CD4-positive, alpha-beta T cell treated with Interleukin-15 for 4 hours (primary cell): ENCODE measurements at regions not wholly inside any gene's neighbourhood (a gene's known extent, or its start where the extent isn't known, plus 50 kb on each side); places are given as distances from the start of the nearest gene placed in this dataset.
"Not testable (repeated sequence)": the region's sequence is repeated elsewhere in the genome, so short reads cannot be mapped to it uniquely, and the experiment has no call there.

Experiments used
- DNase-seq: peaks from one replicate; pipeline ENCODE4 v3.0.0-alpha.2; 2020; ENCODE audit warnings: low spot score

GRCh38 chr6:14571001-14571400 is 453.4 kb downstream of the CD83 start:
- DNase-seq: no peak

GRCh38 chr6:14571746-14572145 is 454.2 kb downstream of the CD83 start:
- no peak for DNase-seq

- no peak for DNase-seq
Measured at GRCh38 chr6:14573267-14573666, 455.7 kb downstream of the CD83 start.

GRCh38 chr6:14573703-14574290 is 456.2 kb downstream of the CD83 start:
- no peak for DNase-seq

- DNase-seq: no peak
Measured at GRCh38 chr6:14575961-14576360, 458.4 kb downstream of the CD83 start.

GRCh38 chr6:14578994-14579393 is 461.4 kb downstream of the CD83 start:
- DNase-seq: no peak

GRCh38 chr6:14582749-14583148 is 465.2 kb downstream of the CD83 start:
- DNase-seq: no peak

GRCh38 chr6:14583826-14584225 is 466.3 kb downstream of the CD83 start:
- DNase-seq: no peak

GRCh38 chr6:14584450-14584849 is 466.9 kb downstream of the CD83 start:
- DNase-seq: no peak

GRCh38 chr6:14585689-14586088 is 468.1 kb downstream of the CD83 start:
- DNase-seq: no peak

GRCh38 chr6:14589175-14589574 is 471.6 kb downstream of the CD83 start:
- no peak for DNase-seq

- no peak for DNase-seq
Measured at GRCh38 chr6:14590586-14590985, 473.0 kb downstream of the CD83 start.

- no peak for DNase-seq
Measured at GRCh38 chr6:14591998-14592397, 474.4 kb downstream of the CD83 start.

- DNase-seq: no peak
Measured at GRCh38 chr6:14593286-14593685, 475.7 kb downstream of the CD83 start.

GRCh38 chr6:14595751-14596150 is 478.2 kb downstream of the CD83 start:
- DNase-seq: no peak

GRCh38 chr6:14596410-14596809 is 478.8 kb downstream of the CD83 start:
- DNase-seq: no peak

- no peak for DNase-seq
Measured at GRCh38 chr6:14597090-14597489, 479.5 kb downstream of the CD83 start.

- DNase-seq: no peak
Measured at GRCh38 chr6:14598017-14598864, 480.7 kb downstream of the CD83 start.

GRCh38 chr6:14600306-14600705 is 482.7 kb downstream of the CD83 start:
- not testable (repeated sequence) for DNase-seq

GRCh38 chr6:14601490-14601889 is 483.9 kb downstream of the CD83 start:
- DNase-seq: no peak

- DNase-seq: no peak
Measured at GRCh38 chr6:14606353-14606752, 488.8 kb downstream of the CD83 start.

- no peak for DNase-seq
Measured at GRCh38 chr6:14610141-14610540, 492.6 kb downstream of the CD83 start.
